Activated CD8-positive, alpha-beta T cell treated with anti-CD3 and anti-CD28 coated beads for 36 hours (primary cell): ENCODE measurements at regions not wholly inside any gene's neighbourhood (a gene's known extent, or its start where the extent isn't known, plus 50 kb on each side); places are given as distances from the start of the nearest gene placed in this dataset.
"Not testable (repeated sequence)": the region's sequence is repeated elsewhere in the genome, so short reads cannot be mapped to it uniquely, and the experiment has no call there.

ENCODE experiments used
- ATAC-seq: fragments of 200-7000 bp; cut with Tn5 transposase; one replicate; pipeline ENCODE4 v1.10.0; 2021; ENCODE audit warnings: mild to moderate bottlenecking, moderate library complexity
- CTCF ChIA-PET: fragments of 350-600 bp; sonication (Branson Sonifier 250); formaldehyde crosslinking; loops from one replicate; lab custom pipeline; 2021; ENCODE audit warnings: antibody characterized with exemption; lab: Charles Lee
- POLR2A ChIA-PET: fragments of 350-600 bp; sonication (Branson Sonifier 250); formaldehyde crosslinking; loops from one replicate; lab custom pipeline; 2021; ENCODE audit warnings: antibody characterized with exemption; lab: Charles Lee
- DNase-seq: peaks from one replicate; pipeline ENCODE4 v3.0.0-alpha.2; 2020
- H3K27ac Mint-ChIP-seq: one replicate; pipeline ENCODE4 v1.8.0; 2021; ENCODE audit warnings: mild to moderate bottlenecking, mixed read lengths
- H3K27me3 Mint-ChIP-seq: one replicate; pipeline ENCODE4 v1.8.0; 2021; ENCODE audit warnings: mixed read lengths
- H3K36me3 Mint-ChIP-seq: one replicate; pipeline ENCODE4 v1.8.0; 2021; ENCODE audit warnings: low read depth, mixed read lengths
- H3K4me1 Mint-ChIP-seq: one replicate; pipeline ENCODE4 v1.8.0; 2021; ENCODE audit warnings: low read depth, mixed read lengths
- H3K4me3 Mint-ChIP-seq: one replicate; pipeline ENCODE4 v1.8.0; 2021; ENCODE audit warnings: mild to moderate bottlenecking, moderate library complexity, mixed read lengths
- H3K9me3 Mint-ChIP-seq: one replicate; pipeline ENCODE4 v1.8.0; 2021; ENCODE audit warnings: mixed read lengths
- intact Hi-C: fragments of 100-400 bp; cut with micrococcal nuclease; formaldehyde crosslinking; loops from one replicate; pipeline ENCODE4 v1.10.0; 2022
- TF ChIP-seq, protein P1 (sequence below): fragments of 200-600 bp; IDR thresholded peaks from one replicate; pipeline ENCODE4 v1.8.0; 2022; ENCODE audit warnings: antibody characterized with exemption, mild to moderate bottlenecking

GRCh38 chr4:57303012-57303751, 193.0 kb upstream of the IGFBP7 start:
- no peaks in the 10 kb centered on the region for H3K9me3 Mint-ChIP-seq
- H3K4me1 Mint-ChIP-seq, result no peaks in the 10 kb centered on the region
- TF ChIP-seq, protein P1, sequence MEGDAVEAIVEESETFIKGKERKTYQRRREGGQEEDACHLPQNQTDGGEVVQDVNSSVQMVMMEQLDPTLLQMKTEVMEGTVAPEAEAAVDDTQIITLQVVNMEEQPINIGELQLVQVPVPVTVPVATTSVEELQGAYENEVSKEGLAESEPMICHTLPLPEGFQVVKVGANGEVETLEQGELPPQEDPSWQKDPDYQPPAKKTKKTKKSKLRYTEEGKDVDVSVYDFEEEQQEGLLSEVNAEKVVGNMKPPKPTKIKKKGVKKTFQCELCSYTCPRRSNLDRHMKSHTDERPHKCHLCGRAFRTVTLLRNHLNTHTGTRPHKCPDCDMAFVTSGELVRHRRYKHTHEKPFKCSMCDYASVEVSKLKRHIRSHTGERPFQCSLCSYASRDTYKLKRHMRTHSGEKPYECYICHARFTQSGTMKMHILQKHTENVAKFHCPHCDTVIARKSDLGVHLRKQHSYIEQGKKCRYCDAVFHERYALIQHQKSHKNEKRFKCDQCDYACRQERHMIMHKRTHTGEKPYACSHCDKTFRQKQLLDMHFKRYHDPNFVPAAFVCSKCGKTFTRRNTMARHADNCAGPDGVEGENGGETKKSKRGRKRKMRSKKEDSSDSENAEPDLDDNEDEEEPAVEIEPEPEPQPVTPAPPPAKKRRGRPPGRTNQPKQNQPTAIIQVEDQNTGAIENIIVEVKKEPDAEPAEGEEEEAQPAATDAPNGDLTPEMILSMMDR, result no peak
- CTCF ChIA-PET, result no interaction called here
- H3K27me3 Mint-ChIP-seq, result no peaks in the 10 kb centered on the region
- H3K36me3 Mint-ChIP-seq, result no peaks in the 10 kb centered on the region
- no peak for ATAC-seq
- DNase-seq, result no peak
- H3K4me3 Mint-ChIP-seq, result no peak overlapping the region
- POLR2A ChIA-PET, result no interaction called here
- no peak overlapping the region for H3K27ac Mint-ChIP-seq
- intact Hi-C loops, result no loop called here

DNA sequence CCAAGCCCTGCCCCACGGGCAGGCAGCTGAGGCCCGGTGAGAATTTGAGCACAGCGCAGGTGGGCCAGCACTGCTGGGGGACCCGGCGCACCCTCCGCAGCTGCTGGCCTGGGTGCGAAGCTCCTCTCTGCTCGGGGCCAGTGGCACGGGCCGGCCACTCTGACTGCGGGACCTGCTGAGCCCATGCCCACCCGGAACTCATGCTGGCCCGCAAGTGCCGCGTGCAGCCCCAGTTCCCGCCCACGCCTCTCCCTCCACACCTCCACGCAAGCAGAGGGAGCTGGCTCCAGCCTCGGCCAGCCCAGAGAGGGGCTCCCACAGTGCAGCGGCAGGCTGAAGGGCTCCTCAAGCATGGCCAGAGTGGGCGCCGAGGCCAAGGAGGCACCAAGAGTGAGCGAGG, 190.1 kb upstream of the IGFBP7 start:
- H3K4me1 Mint-ChIP-seq, H3K4me3 Mint-ChIP-seq, POLR2A ChIA-PET, ATAC-seq, H3K9me3 Mint-ChIP-seq, H3K36me3 Mint-ChIP-seq, CTCF ChIA-PET, H3K27me3 Mint-ChIP-seq, DNase-seq, H3K27ac Mint-ChIP-seq, intact Hi-C loops: not testable (repeated sequence)

GRCh38 chr4:57291911-57292310, 181.7 kb upstream of the IGFBP7 start:
- intact Hi-C loops, result no loop called here
- Mint-ChIP-seq H3K27me3 (no peaks in the 10 kb centered on the region), H3K4me1 (no peaks in the 10 kb centered on the region), H3K27ac (no peak overlapping the region), H3K4me3 (no peak overlapping the region), H3K36me3 (no peaks in the 10 kb centered on the region), H3K9me3 (no peaks in the 10 kb centered on the region)
- ATAC-seq (no peak), DNase-seq (no peak)
- TF ChIP-seq, protein P1, result no peak
- ChIA-PET CTCF (no interaction called here), POLR2A (no interaction called here)

DNA sequence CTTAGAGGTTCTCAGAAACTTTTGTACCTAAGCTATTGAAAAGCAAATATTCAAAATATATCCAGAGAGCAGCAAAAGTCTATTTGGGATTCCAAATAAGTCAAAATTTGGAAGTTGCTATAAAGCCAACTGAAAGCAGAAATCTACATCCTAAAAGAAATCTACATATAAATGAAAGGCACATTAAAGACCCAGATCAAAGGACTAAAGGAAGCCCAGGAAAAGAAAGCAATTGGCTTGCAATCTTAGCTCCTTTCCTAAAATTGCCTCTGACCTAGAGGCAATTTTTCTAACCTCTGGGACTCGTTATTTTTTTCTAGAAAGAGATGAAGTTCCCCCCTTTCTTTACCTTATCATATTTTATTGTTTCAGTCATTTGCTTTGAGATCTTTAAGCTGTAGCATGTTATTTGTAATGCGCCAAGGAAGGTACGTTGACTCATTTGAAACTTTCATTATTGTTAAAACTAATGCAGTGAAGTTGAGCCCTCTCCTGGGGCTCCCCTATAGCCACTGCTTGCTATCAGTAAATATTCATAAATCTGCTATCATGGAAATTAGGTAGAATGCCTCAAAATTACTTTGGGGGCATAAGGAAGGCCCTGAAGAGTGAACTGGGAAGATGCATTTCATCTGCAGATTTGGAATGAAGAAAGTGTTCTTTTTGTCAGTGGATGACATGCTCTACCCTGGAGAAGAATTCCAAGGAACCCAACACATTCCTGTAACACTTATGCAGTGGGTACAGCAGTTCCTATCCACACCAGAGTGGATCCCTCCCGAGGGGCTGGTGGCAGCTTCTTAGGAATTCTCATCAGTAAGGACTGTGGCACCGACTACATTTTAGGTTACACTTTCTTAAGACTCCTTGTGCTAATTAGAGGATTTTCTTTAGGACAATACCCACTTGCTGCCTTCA, 177.8 kb upstream of the IGFBP7 start:
- POLR2A ChIA-PET, result no interaction called here
- TF ChIP-seq, protein P1, result no peak
- Mint-ChIP-seq H3K36me3 (no peaks in the 10 kb centered on the region), H3K4me1 (no peaks in the 10 kb centered on the region), H3K4me3 (no peak overlapping the region), H3K27me3 (no peaks in the 10 kb centered on the region), H3K9me3 (no peaks in the 10 kb centered on the region), H3K27ac (no peak overlapping the region)
- no peak for DNase-seq
- intact Hi-C loops, result no loop called here
- CTCF ChIA-PET, result no interaction called here
- no peak for ATAC-seq

DNA sequence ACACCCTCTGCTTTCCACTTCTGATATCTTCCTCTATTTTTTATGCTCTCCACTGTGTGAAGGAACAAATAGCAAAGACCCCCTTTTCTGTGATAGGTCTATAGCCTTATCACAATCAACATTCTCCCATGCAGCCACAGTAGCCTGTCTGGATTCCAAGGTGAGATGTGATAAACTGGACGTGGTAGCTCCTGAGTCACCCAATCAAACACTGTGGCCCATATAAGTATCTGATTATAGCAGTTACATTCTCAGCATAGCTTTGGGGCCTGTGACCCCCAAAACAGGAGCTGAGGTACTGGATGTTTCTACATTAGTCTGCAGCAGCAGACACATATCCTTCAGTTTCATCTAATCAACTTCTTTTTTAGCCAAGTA, 172.7 kb upstream of the IGFBP7 start:
- TF ChIP-seq, protein P1, result no peak
- DNase-seq (no peak), ATAC-seq (no peak)
- H3K9me3 Mint-ChIP-seq, result no peaks in the 10 kb centered on the region
- no peaks in the 10 kb centered on the region for H3K36me3 Mint-ChIP-seq
- H3K27me3 Mint-ChIP-seq, result peaks cover 5% of the 10 kb centered on the region
- no peak overlapping the region for H3K4me3 Mint-ChIP-seq
- CTCF ChIA-PET, result interaction anchor here (0.9 kb wide), 1 partner anchor 153 kb away, joined by 3 read pairs; no protein-coding TSS in a partner anchor
- intact Hi-C loops, result no loop called here
- no peaks in the 10 kb centered on the region for H3K4me1 Mint-ChIP-seq
- POLR2A ChIA-PET, result no interaction called here
- no peak overlapping the region for H3K27ac Mint-ChIP-seq
